Mucosa of gallbladder (tissue), 1 donor: ENCODE measurements at regions not wholly inside any gene's neighbourhood (a gene's known extent, or its start where the extent isn't known, plus 50 kb on each side); places are given as distances from the start of the nearest gene placed in this dataset.
"Not testable (repeated sequence)": the region's sequence is repeated elsewhere in the genome, so short reads cannot be mapped to it uniquely, and the experiment has no call there.

Experiments used
- DNase-seq: peaks from one replicate; pipeline ENCODE4 v3.0.0-alpha.2; 2020; ENCODE audit warnings: low spot score
- donor health status: DM: no; HTN: no; CAD: no.

- no peak for DNase-seq
These were observed 284.3 kb downstream of the RWDD3 start for GRCh38 chr1:95518310-95518709.

DNA sequence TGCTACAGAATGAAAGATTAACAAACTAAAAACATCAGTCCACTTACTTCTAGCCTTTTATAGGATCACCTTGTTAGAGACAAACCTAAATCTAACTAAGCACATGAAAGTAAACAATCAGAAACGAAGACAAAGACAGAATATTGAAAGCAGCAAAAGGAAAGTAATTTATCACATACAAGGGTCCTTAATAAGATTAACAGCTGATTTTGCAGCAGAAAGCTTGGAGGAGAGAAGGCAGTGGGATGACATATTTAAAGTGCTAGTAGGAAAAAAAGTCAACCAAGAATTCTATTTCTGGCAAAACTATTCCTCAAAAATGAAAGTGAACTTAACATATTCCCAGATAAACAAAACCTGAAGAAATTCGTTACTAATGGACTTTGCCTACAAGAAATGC lies 286.4 kb downstream of the RWDD3 start:
- DNase-seq = no peak

GRCh38 chr1:95532335-95532734 lies 298.3 kb downstream of the RWDD3 start:
- DNase-seq = no peak

DNA sequence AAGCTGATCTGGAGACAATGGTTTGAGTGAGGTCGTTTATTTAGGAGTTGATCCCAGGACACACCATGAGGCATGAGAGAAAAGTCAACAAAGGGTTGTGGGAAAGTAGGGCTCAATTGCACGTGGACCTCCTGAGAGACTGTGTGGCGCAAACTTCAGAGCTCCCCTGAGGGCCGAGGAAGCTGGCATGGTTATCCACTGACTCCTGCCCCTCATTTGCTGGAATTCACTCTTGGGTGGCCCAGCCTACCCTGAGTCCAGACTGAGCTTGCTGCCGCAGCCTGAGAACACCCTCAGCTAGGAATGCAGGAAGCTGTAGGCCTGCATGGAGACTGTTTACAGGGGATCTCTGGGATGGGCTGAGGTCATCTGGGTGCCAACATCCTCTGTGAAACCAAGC lies 301.0 kb downstream of the RWDD3 start:
- DNase-seq = no peak

GRCh38 chr1:95535614-95536013 lies 301.6 kb downstream of the RWDD3 start:
- DNase-seq = no peak

DNA sequence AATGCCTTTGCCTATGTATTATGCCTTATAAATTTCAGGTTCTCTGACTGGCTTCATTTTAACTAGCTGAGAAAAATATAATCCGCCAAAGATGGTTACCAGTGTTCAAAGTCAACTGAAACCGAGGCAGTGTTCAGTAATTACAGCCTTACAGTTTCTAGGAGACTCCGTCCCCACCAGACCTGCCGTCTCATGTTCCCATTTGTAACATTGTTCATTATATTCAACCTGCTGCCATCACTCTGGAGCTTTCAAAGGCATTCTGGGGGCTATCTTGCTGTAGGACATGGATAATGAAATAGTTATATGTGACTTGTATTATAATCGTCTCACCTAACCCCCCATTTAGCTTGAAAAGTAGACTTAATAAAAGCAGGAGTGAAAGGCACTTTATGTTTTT lies 302.5 kb downstream of the RWDD3 start:
- no peak for DNase-seq

- no peak for DNase-seq
These were observed 303.2 kb downstream of the RWDD3 start for GRCh38 chr1:95537176-95537575.

DNA sequence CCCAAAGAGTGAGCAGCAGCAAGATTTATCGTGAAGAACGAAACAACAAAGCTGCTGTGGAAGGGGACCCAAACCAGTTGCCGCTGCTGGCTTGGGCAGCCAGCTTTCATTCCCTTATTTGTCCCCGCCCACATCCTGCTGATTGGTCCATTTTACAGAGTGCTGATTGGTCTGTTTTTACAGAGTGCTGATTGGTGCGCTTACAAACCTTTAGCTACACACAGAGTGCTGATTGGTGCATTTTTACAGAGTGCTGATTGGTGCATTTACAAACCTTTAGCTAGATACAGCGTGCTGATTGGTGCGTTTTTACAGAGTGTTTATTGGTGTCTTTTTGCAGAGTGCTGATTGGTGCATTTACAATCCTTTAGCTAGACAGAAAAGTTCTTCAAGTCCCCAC lies 304.2 kb downstream of the RWDD3 start:
- DNase-seq = not testable (repeated sequence)

DNA sequence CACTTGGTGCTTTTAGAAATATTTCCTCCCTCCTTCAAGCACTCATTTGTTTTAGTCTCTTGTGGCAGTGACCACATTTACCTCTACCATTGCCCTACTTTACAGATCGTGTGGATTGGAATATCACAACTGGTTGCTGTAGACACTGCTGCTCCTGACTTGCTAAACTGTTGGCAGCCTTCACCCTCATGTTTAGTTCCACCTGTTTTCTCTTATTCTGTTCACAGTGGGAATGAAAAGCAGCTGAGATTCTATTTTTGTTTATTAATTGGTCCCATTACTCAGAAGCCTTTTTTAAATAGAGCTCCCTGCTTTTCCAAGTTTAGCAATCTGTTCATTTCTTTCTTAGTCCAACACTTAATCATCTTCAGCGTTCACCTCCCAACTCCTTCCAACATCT lies 308.9 kb downstream of the RWDD3 start:
- no peak for DNase-seq

- no peak for DNase-seq
These were observed 313.0 kb downstream of the RWDD3 start for GRCh38 chr1:95547005-95547404.

DNA sequence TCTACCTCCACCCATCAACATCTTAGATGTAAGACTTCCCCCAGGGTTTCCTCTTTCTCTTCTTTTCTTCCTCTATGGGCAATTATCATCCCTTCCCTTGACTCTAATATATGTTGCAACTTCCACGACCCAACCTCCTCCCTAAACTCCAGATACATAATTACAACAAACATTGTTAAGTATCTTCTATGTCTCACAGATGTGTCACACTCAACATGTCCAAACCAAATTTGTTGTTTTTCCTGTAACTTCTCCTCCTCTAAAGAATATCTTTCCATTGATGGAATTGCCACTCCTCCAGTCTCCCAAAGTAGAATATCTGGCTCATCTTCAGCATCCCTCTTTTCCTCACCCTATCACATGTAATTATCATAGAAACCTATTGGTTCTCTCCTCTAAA lies 314.2 kb downstream of the RWDD3 start:
- no peak for DNase-seq

DNA sequence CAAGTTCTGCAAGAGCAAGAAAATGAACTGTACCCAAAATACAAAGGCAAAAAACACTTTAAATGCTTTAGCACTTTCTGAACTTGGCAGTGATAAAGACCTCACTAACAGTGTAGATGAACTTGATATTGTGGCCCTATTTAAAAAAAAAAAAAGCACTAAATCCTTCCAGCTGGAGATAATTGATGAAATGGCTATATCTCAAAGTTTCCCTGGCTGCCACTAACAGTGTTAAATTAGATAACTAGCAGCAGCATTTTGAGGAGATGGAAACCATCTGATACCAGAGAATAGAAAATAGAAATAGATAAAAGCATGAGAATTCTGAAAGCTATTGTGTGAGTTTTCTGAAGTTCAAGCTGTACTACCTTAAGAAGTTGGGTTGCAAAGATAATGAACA lies 317.2 kb downstream of the RWDD3 start:
- DNase-seq = no peak

DNA sequence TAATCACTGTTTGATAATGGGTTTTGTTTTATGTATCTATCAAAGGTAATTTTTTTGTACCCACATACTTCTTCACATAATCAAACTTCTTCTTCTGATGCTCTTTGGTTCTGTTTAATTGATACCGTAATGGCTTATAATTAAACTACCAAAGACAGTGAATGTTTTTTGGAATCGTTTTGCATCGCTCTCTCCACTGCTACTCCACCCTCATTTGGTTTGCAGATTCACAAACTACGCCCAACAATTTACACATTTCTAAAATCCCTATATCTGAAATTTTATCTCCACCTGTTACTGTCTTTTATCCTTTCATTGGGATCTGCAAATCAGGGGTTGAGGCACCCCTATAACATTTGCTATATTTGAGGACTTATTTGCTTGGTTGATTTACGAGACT lies 319.6 kb downstream of the RWDD3 start:
- no peak for DNase-seq

DNA sequence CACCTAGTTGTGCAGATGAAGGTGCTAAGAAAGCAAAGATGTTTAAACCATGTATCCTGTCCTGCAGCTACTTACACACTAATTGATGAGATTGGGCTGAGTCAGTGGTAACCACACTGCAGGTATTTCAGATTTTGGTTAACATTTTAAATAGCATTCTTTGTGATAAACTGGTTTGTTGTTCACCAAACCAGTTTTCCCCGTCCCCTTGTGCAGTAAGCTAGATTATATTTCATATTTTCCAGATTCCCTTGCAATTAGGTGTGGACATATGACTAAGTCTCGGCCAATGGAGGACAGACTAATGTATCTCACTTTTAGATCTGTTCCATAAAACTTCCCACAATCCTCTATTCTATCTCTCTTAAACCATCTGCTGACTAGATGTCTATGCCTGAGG lies 320.4 kb downstream of the RWDD3 start:
- DNase-seq = no peak

GRCh38 chr1:95558791-95559190 lies 324.8 kb downstream of the RWDD3 start:
- no peak for DNase-seq

- DNase-seq = no peak
These were observed 327.3 kb downstream of the RWDD3 start for GRCh38 chr1:95561346-95561745.

DNA sequence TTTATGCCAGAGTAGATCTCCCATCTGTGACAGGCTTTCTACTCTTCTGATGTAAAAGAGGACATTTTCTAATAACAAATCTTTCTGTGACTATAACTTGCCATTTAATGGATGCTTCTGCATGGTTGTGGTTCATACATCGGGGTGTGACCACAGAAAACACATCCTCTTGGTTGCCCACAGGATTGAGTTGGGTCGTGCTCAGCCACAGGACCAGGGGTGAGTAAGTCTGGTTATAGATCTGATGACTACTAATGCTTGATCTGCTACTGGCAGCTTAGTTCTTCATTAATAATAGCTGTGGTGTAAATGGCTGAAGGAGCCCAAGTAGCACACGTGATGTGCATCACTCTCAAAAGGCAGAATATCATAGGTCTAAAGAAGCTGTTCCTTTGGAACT lies 328.2 kb downstream of the RWDD3 start:
- DNase-seq = no peak

DNA sequence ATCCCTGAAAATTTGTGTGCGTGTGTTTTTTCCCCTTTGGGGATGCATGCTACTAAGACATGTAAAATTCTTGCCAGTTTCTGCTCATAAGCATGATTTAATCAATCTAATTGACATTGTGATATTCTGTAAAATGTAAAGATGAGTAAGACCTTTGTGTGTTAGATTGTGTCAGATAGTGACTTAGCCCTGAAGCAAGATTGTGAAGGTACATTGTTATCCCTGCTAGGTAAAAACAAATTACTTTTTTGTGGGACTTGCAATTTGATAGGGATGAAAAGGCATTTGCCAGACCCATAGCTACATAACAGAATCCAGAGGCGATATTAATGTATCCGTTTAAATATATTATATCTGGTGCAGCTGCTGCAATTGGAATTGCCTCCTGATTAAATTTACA lies 338.0 kb downstream of the RWDD3 start:
- no peak for DNase-seq

DNA sequence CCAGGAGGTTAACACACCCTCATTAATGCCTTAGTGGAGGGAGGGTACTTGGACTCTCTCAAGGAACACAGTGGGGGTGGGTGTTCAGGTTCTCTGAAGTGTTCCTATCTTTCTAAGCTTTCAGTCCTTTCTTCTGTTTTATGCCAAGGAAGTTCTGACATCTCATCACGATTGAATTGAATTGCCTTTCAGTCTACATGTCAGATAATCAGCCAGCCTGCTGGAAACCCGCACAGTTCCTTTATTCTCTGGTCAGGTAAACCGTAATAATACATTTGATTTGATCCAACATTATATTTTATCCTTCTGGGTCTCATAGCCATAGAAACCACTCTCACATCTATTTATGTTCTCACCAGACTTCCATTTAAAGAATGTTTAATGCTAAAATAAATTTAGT lies 339.0 kb downstream of the RWDD3 start:
- no peak for DNase-seq

GRCh38 chr1:95575291-95575690 lies 341.3 kb downstream of the RWDD3 start:
- DNase-seq = no peak

DNA sequence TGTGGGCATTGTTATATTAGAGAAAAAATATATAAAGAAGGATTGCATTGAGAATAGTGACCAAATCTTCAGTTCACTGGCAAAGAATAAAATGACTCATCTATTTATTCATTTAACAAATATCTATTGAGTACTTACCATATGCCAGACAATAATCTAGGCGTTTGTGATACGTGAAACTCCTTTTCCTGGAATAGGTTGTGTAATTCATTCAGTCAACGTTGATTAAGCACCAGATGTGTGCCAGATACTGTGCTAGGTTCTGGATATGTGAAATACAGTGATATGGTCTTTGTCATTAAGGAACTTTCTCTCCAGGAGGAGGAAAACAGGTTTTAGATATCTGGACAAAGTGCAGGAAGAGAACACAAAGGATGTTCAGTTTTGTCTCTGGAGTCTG lies 344.5 kb downstream of the RWDD3 start:
- DNase-seq = no peak

DNA sequence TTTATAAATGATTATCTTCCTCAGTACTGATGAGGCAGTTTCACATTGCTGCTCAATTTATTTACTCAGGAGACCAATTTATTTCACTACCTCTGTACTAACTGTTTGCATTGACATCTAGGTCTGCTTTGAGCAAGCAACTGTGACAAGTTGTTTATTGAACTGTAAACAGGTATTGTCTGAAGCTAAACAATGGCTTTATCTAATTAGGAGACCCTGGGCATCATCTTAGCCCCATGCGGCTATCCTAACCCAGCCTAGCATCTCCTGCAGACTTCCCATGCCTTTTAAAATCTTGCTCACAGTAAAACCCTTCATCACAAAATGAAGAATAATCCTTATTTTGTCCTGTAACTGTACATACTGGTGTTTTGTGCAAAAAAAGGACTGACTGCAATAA lies 348.2 kb downstream of the RWDD3 start:
- no peak for DNase-seq

GRCh38 chr1:95582746-95583145 lies 348.7 kb downstream of the RWDD3 start:
- DNase-seq = no peak

GRCh38 chr1:95583661-95584210 lies 349.7 kb downstream of the RWDD3 start:
- no peak for DNase-seq

- no peak for DNase-seq
These were observed 350.3 kb downstream of the RWDD3 start for GRCh38 chr1:95584315-95584714.
